ENCODE measurements at regions not wholly inside any gene's neighbourhood (a gene's known extent, or its start where the extent isn't known, plus 50 kb on each side); places are given as distances from the start of the nearest gene placed in this dataset.
"Not testable (repeated sequence)": the region's sequence is repeated elsewhere in the genome, so short reads cannot be mapped to it uniquely, and the experiment has no call there.

- no peak overlapping the region for H3K4me3 ChIP-seq
Observed at GRCh38 chr4:60366661-60367060, 833.5 kb upstream of the ADGRL3 start.

DNA sequence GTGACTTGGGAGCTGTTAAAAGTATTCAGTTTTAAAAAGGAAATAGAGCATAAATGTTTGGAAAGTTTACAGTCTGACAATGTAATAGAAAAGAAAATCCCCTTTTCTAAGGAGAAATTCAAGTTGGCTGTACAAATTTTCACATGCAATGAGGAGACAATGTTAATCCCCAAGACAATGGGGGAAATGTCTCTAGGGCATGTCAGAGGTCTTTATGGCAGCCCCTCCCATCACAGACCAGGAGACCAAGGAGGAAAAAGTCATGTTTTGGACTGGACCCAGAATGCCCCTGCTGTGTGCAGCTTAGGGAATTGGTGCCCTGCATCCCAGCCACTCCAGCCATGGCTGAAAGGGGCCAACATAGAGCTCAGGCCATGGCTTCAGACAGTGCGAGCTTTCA, 831.1 kb upstream of the ADGRL3 start:
- Histone ChIP-seq H3K4me3 (no peak overlapping the region), H3K27ac (no peak overlapping the region)

More at GRCh38 chr4:60366661-60367060, 833.5 kb upstream of the ADGRL3 start:
- no peak overlapping the region for H3K27ac ChIP-seq

GRCh38 chr4:60378010-60378409, 822.1 kb upstream of the ADGRL3 start:
- Histone ChIP-seq H3K27ac (no peak overlapping the region), H3K4me3 (no peak overlapping the region)

DNA sequence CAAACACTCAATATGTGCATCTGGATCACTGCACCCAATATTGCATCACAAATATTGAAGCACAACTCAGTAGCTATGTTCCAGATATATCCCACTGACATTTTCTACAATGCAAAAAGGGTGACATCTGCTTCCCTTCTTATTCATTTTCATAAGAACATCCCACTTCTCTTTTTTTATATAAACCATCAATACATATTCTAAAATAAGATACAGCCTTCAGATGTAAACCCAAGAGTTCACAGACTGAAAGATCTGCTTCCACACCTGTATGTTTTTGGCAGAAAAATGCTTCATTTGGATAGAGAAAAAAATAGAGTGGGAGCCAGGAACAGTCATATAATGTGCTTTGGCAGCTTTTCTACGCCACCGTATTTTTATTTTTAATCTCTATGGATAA, 815.6 kb upstream of the ADGRL3 start:
- Histone ChIP-seq H3K4me3 (no peak overlapping the region), H3K27ac (no peak overlapping the region)

- Histone ChIP-seq H3K27ac (no peak overlapping the region), H3K4me3 (no peak overlapping the region)
Observed at GRCh38 chr4:60389633-60390032, 810.5 kb upstream of the ADGRL3 start.

- Histone ChIP-seq H3K4me3 (no peak overlapping the region), H3K27ac (no peak overlapping the region)
Observed at GRCh38 chr4:60396341-60397049, 803.6 kb upstream of the ADGRL3 start.

DNA sequence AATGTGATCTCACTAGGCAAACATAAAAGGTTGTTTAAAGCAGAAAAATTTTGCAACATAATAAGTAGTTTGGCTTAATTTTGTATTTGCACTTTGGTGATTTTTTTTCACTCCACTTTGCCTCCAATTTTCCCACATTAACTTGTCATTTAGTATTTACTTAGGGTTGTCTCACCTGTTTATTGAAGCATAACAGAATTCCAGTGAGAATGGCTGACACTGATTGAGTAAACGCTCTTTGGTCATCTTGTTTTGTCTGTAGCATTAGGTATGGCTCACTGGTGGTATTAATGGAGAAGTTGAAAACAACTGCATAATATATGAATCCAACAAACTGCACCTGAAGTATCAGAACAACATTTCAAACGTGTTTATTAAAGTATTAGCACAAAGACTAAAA, 799.5 kb upstream of the ADGRL3 start:
- Histone ChIP-seq H3K27ac (no peak overlapping the region), H3K4me3 (no peak overlapping the region)

DNA sequence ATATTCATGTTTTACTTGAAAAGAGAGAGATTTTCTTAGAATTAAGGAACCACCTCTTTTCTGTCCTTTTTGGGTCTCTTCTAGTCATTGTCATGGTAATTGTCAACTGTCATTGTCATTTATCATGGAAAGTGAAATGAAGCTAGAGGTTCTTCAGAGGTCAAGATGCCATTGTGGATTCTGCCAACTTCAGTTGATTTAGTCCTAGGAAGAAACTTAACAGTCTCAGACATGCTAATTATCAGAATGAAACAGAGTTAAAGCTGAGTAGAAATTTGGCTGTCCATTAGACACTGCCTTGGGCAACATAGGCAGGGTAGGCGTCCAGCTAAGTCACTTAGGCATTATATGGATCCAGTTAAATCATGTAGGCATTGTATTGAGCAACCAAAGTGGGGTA, 796.1 kb upstream of the ADGRL3 start:
- no peak overlapping the region for H3K4me3 ChIP-seq
- H3K27ac ChIP-seq, result no peak overlapping the region

DNA sequence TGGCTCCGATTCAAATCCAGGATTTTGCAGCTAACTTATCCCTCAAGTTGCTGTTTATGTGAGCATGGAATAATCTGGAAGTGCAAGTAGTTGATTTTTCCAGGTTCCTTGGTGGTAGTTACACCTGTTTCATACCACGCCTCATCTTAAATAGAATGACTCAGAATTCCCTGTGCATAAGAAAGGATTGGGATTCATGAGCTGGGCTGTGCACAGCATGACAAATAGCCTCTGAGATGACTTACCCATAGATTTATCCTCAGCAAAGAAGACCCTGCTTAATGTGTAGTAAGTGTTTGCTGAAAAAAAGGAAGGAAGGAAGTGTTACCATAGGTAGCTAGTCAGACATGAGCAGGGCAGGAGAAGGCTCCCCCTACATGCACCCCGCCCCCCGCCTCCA, 777.7 kb upstream of the ADGRL3 start:
- H3K4me3 ChIP-seq, result no peak overlapping the region

GRCh38 chr4:60423573-60424184, 776.4 kb upstream of the ADGRL3 start:
- H3K4me3 ChIP-seq, H3K27ac ChIP-seq: not testable (repeated sequence)

More for the DNA sequence above, 777.7 kb upstream of the ADGRL3 start:
- no peak overlapping the region for H3K27ac ChIP-seq

GRCh38 chr4:60432911-60433310, 767.2 kb upstream of the ADGRL3 start:
- H3K27ac ChIP-seq, result no peak overlapping the region
- no peak overlapping the region for H3K4me3 ChIP-seq

DNA sequence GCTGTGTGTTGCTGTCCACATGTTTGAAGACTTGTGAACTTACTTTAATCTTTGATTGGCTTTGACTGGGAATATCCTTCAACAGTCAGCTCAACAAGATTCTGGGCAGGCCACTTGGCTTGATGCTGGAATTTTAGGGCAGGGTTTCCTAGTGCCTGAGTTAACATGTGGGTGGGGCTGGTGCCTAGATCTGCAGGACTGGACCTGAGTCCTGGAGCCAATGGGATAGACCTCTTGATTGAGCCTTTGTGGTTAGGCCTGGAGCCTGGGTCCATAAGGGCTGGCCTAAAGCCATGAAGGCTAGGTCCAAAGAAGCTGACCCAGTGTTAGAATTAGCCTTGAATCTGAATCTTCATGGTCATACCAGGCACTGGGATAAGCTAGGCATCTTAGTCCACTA, 757.1 kb upstream of the ADGRL3 start:
- H3K27ac ChIP-seq, result no peak overlapping the region
- no peak overlapping the region for H3K4me3 ChIP-seq

DNA sequence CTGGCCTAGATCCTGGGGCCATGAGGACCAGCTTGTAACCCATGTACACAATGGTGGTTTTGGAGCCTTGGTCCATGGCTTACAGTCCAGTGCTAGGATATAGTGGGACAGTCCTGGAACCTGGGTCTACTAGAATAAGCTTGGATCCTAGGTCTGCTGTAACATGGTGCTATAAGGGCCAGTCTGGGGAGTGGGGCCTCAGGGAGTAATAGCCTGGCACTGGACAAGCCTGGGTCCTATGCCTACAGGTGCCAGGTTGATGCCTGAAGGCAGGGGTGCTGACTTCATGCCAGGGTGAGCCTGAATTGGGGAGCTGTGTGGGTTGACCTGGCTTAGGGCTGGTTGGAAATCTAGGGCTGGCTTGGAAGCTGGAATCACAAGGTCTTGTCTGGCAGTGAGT, 756.3 kb upstream of the ADGRL3 start:
- no peak overlapping the region for H3K27ac ChIP-seq
- H3K4me3 ChIP-seq, result no peak overlapping the region

GRCh38 chr4:60450054-60450453, 750.1 kb upstream of the ADGRL3 start:
- H3K27ac ChIP-seq, result no peak overlapping the region
- H3K4me3 ChIP-seq, result no peak overlapping the region

- H3K27ac ChIP-seq, result no peak overlapping the region
Observed at GRCh38 chr4:60452266-60452665, 747.9 kb upstream of the ADGRL3 start.

DNA sequence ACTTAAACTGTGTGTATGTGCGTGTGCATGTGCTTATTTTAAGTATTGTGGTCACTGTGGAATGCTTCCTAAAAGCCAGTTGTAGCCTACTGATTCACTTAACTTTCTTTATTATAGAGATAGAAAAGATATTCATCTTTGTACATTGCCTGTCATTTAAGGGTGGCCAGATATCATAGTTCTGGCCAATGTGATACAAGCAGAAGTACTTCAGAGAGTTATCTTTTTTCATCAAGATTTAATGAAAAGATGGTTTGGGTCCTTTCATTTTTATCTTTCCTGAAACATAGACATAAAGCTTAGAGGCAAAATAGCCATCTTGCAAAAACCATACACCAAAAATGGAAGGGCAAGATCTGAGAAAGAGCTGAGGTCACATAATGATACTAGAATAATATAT, 744.7 kb upstream of the ADGRL3 start:
- H3K4me3 ChIP-seq, result no peak overlapping the region
- H3K27ac ChIP-seq, result no peak overlapping the region

More at GRCh38 chr4:60452266-60452665, 747.9 kb upstream of the ADGRL3 start:
- no peak overlapping the region for H3K4me3 ChIP-seq

DNA sequence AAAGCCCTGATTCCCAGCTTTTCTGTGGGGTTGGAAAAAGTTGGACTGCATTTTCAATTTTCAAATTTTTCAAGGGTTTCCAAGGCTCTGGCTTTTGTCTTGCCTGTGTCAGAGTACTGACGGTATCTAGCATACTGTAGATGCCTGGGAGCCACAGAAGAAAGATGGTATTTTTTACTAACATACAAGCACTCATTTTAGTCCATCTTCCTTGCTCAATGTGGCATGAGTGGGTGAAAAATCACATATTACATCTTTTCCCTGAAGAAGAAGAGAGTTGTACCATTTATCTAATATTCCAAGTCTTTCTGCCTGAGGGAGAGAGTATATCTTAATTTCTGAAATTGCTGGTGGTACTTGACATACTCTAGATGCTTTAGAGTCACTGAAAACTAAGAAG, 738.6 kb upstream of the ADGRL3 start:
- Histone ChIP-seq H3K27ac (no peak overlapping the region), H3K4me3 (no peak overlapping the region)

- Histone ChIP-seq H3K4me3 (no peak overlapping the region), H3K27ac (no peak overlapping the region)
Observed at GRCh38 chr4:60463857-60464502, 736.1 kb upstream of the ADGRL3 start.

GRCh38 chr4:60482921-60483351, 717.2 kb upstream of the ADGRL3 start:
- Histone ChIP-seq H3K4me3 (no peak overlapping the region), H3K27ac (no peak overlapping the region)

GRCh38 chr4:60485276-60485675, 714.9 kb upstream of the ADGRL3 start:
- no peak overlapping the region for H3K4me3 ChIP-seq
- H3K27ac ChIP-seq, result no peak overlapping the region

DNA sequence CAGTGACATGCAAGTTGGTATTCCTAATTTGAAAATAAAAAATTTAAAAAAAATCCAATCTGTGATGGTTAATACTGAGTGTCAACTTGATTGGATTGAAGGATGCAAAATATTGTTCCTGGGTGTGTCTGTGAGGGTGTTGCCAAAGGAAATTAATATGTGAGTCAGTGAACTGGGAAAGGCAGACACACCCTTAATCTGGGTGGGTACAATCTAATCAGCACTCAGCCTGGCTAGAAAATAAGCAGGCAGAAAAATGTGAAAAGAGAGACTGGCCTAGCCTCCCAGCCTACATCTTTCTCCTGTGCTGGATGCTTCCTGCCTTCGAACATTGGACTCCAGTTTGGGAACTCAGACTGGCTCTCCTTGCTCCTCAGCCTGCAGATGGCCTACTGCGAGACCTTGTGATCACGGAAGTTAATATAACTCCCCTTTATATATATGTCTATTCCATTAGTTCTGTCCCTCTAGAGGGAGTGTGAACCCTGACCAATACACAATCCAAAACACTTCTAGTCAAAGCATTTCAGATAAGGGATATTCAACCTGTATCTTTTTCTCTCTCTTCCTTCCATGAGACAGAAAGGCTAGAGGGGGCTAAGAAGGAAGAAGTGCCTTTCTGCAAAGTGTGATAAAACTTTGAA, 712.9 kb upstream of the ADGRL3 start:
- H3K27ac ChIP-seq, H3K4me3 ChIP-seq: not testable (repeated sequence)

Measured in skin epidermis (tissue), 12 donors.